ENCODE measurements at regions not wholly inside any gene's neighbourhood (a gene's known extent, or its start where the extent isn't known, plus 50 kb on each side); places are given as distances from the start of the nearest gene placed in this dataset.

DNA sequence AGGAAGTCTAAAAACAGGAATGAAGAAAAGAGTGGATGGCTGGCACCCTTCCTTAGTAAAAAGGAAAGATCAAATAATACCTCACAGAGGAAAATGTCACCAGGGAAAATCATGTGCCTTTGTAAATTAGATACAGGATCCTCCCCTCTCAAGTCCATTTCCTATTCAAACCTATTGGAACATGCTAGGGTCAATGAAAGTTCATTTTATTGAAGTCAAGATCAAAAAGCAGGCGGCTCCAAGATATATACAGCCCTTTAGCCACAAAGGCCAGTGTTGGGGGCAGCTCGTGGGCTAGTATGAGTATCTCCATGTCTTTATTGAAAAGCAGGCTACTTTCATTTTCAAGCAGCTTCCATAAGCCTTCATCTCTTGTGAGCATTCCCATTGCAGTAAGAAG lies 141.1 kb downstream of the QDPR start:
- no peak for DNase-seq (ENCODE audit: low read depth, low spot score)
- H3K36me3 ChIP-seq (ENCODE audit: insufficient read depth, insufficient read length, low read length) = no peaks in the 10 kb centered on the region
- no peaks in the 10 kb centered on the region for H3K27me3 ChIP-seq (ENCODE audit: insufficient read depth, insufficient read length)
- H3K9me3 ChIP-seq (ENCODE audit: insufficient read depth, low read length) = no peaks in the 10 kb centered on the region
- no peak overlapping the region for H3K9ac ChIP-seq (ENCODE audit: insufficient read length, low read depth)
- no peaks in the 10 kb centered on the region for H3K4me1 ChIP-seq (ENCODE audit: insufficient read depth, insufficient read length)
- H3K4me3 ChIP-seq (ENCODE audit: insufficient read length, low read depth) = no peak overlapping the region
- no peak for TF ChIP-seq YY1 (IDR thresholded peaks at IDR 0.05; ENCODE audit: insufficient read depth, insufficient read length)
- TF ChIP-seq SUZ12 (IDR thresholded peaks at IDR 0.05; ENCODE audit: extremely low read depth, insufficient read depth, insufficient read length) = no peak
- TF ChIP-seq ZNF274 (IDR thresholded peaks at IDR 0.05; ENCODE audit: low read depth, low read length) = no peak

DNA sequence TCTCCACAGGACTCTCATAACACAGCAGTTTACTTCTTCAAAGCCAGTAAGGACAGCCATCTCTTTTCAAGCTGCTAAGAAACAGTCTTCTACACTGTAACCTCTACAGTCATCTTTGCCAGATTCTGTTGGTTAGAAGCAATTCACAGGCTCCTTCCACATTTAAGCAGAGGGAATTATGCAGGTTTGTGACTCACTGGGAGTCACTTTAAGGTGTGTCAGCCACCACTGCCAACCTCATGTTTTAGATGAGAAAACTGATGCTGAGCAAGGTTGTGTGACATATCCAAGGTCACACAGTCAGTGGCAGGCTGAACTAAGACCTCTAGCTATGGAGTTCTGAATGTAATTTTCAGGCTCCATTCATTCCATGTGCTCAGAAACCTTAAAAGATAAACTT lies 143.5 kb downstream of the QDPR start:
- H3K9ac ChIP-seq (ENCODE audit: insufficient read length, low read depth) = no peak overlapping the region
- TF ChIP-seq SUZ12 (IDR thresholded peaks at IDR 0.05; ENCODE audit: extremely low read depth, insufficient read depth, insufficient read length) = no peak
- no peak for TF ChIP-seq YY1 (IDR thresholded peaks at IDR 0.05; ENCODE audit: insufficient read depth, insufficient read length)
- no peak for TF ChIP-seq ZNF274 (IDR thresholded peaks at IDR 0.05; ENCODE audit: low read depth, low read length)
- DNase-seq (ENCODE audit: low read depth, low spot score) = no peak
- H3K36me3 ChIP-seq (ENCODE audit: insufficient read depth, insufficient read length, low read length) = no peaks in the 10 kb centered on the region
- H3K27me3 ChIP-seq (ENCODE audit: insufficient read depth, insufficient read length) = no peaks in the 10 kb centered on the region
- H3K4me3 ChIP-seq (ENCODE audit: insufficient read length, low read depth) = no peak overlapping the region
- no peaks in the 10 kb centered on the region for H3K4me1 ChIP-seq (ENCODE audit: insufficient read depth, insufficient read length)
- no peaks in the 10 kb centered on the region for H3K9me3 ChIP-seq (ENCODE audit: insufficient read depth, low read length)

DNA sequence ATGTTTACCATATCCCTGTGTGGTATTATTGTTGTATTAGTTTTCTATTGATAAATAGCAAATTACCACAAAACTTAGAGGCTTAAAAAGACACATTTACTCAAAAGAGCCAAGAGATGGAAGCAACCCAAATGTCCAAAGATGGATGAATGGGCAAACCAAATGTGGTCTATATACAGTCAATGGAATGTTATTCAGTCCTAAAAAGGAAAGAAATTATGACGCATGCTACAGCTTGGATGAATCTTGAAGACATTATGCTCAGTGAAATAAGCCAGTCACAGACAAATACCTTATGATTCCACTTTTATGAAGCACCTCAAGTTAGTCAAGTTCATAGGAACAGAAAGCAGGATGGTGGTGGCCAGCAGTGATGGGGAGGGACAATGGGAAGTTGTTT lies 144.7 kb downstream of the QDPR start:
- no peaks in the 10 kb centered on the region for H3K9me3 ChIP-seq (ENCODE audit: insufficient read depth, low read length)
- no peak for DNase-seq (ENCODE audit: low read depth, low spot score)
- H3K9ac ChIP-seq (ENCODE audit: insufficient read length, low read depth) = no peak overlapping the region
- H3K4me3 ChIP-seq (ENCODE audit: insufficient read length, low read depth) = no peak overlapping the region
- H3K36me3 ChIP-seq (ENCODE audit: insufficient read depth, insufficient read length, low read length) = no peaks in the 10 kb centered on the region
- TF ChIP-seq SUZ12 (IDR thresholded peaks at IDR 0.05; ENCODE audit: extremely low read depth, insufficient read depth, insufficient read length) (no peak), ZNF274 (IDR thresholded peaks at IDR 0.05; ENCODE audit: low read depth, low read length) (no peak), YY1 (IDR thresholded peaks at IDR 0.05; ENCODE audit: insufficient read depth, insufficient read length) (no peak)
- no peaks in the 10 kb centered on the region for H3K27me3 ChIP-seq (ENCODE audit: insufficient read depth, insufficient read length)
- no peaks in the 10 kb centered on the region for H3K4me1 ChIP-seq (ENCODE audit: insufficient read depth, insufficient read length)

DNA sequence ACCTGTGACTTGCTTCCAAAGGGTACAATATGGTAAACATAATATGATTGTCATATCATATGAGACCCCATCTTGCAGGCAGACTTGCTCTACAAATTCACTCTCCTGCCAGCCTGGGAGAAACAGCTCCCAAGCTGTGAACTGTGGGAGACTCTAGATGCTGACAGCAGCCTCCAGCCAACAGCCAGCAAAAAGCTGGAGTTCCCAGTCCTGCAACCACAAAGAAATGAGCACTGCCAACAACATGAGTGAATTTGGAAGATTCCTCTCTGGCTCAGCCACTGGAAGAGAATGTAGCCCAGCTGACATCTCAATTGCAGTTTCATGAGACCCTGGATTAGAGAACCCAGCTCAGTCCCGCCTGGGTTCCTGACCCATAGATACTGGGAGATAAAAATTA lies 145.4 kb downstream of the QDPR start:
- Histone ChIP-seq H3K4me1 (ENCODE audit: insufficient read depth, insufficient read length) (no peaks in the 10 kb centered on the region), H3K9ac (ENCODE audit: insufficient read length, low read depth) (no peak overlapping the region), H3K36me3 (ENCODE audit: insufficient read depth, insufficient read length, low read length) (no peaks in the 10 kb centered on the region), H3K27me3 (ENCODE audit: insufficient read depth, insufficient read length) (no peaks in the 10 kb centered on the region), H3K4me3 (ENCODE audit: insufficient read length, low read depth) (no peak overlapping the region), H3K9me3 (ENCODE audit: insufficient read depth, low read length) (no peaks in the 10 kb centered on the region)
- no peak for DNase-seq (ENCODE audit: low read depth, low spot score)
- TF ChIP-seq YY1 (IDR thresholded peaks at IDR 0.05; ENCODE audit: insufficient read depth, insufficient read length) (no peak), SUZ12 (IDR thresholded peaks at IDR 0.05; ENCODE audit: extremely low read depth, insufficient read depth, insufficient read length) (no peak)

DNA sequence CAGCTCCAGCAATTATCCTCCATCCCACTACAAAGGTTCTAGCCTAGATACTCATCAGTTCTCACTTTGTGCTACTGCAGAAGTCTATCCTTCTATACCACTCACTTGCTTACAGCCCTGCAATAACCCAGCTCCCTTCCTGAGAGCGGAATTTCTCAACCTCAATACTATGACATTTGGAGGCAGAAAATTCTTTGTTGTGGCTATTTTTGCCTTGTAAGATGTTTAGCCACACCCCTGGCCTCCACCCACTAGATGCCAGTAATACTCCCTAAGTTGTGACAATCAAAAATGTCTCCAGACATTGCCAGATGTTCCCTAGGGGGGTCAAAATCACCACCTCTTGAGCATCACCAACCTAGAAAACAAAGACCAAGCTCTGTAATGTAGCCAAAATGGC lies 149.5 kb downstream of the QDPR start:
- DNase-seq (ENCODE audit: low read depth, low spot score) = no peak
- Histone ChIP-seq H3K9me3 (ENCODE audit: insufficient read depth, low read length) (no peaks in the 10 kb centered on the region), H3K4me1 (ENCODE audit: insufficient read depth, insufficient read length) (no peaks in the 10 kb centered on the region), H3K27me3 (ENCODE audit: insufficient read depth, insufficient read length) (no peaks in the 10 kb centered on the region), H3K9ac (ENCODE audit: insufficient read length, low read depth) (no peak overlapping the region), H3K4me3 (ENCODE audit: insufficient read length, low read depth) (no peak overlapping the region), H3K36me3 (ENCODE audit: insufficient read depth, insufficient read length, low read length) (no peaks in the 10 kb centered on the region)
- TF ChIP-seq YY1 (IDR thresholded peaks at IDR 0.05; ENCODE audit: insufficient read depth, insufficient read length) (no peak), SUZ12 (IDR thresholded peaks at IDR 0.05; ENCODE audit: extremely low read depth, insufficient read depth, insufficient read length) (no peak), ZNF274 (IDR thresholded peaks at IDR 0.05; ENCODE audit: low read depth, low read length) (no peak)

DNA sequence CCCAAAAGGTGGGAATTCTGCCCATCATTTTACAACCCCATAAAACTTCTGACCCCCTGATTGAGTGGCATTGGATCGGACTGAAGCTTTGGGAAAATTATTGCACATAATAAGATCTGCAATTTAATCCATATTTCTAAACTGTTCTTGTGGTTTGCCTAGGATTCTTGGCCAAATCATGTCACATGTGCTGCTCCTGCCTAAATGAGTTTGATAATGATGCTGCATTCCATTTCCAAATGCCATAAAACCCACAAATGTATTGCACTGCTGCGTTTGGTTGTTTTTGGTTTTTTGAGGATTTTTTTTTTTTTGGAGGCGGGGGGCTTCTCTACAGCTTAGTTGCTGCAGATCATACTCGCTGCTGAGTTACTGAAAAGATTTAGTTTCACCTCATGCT lies 153.6 kb downstream of the QDPR start:
- TF ChIP-seq YY1 (IDR thresholded peaks at IDR 0.05; ENCODE audit: insufficient read depth, insufficient read length) (no peak), ZNF274 (IDR thresholded peaks at IDR 0.05; ENCODE audit: low read depth, low read length) (no peak), SUZ12 (IDR thresholded peaks at IDR 0.05; ENCODE audit: extremely low read depth, insufficient read depth, insufficient read length) (no peak)
- no peak for DNase-seq (ENCODE audit: low read depth, low spot score)
- Histone ChIP-seq H3K9ac (ENCODE audit: insufficient read length, low read depth) (no peak overlapping the region), H3K4me1 (ENCODE audit: insufficient read depth, insufficient read length) (no peaks in the 10 kb centered on the region), H3K4me3 (ENCODE audit: insufficient read length, low read depth) (no peak overlapping the region), H3K36me3 (ENCODE audit: insufficient read depth, insufficient read length, low read length) (no peaks in the 10 kb centered on the region), H3K9me3 (ENCODE audit: insufficient read depth, low read length) (peaks cover 6% of the 10 kb centered on the region), H3K27me3 (ENCODE audit: insufficient read depth, insufficient read length) (no peaks in the 10 kb centered on the region)

DNA sequence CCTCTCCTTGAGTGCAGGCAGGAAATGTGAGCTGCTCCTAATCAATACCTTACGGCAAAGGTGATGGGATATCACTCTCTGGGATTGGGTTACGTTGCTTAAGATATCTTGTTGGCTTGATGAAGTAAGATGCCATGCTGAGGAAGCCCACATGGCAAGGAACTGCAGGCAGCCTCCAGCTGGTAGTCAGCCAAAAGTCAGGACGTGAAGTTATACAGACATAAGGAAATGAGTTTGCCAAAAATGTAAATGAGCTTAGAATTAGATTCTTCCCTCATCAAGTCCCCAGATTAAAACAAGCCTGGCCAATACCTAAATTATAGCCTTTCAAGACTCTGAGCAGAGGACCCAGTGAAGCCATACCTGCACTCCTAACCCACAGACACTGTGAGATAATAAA lies 155.0 kb downstream of the QDPR start:
- DNase-seq (ENCODE audit: low read depth, low spot score) = no peak
- Histone ChIP-seq H3K9ac (ENCODE audit: insufficient read length, low read depth) (no peak overlapping the region), H3K36me3 (ENCODE audit: insufficient read depth, insufficient read length, low read length) (no peaks in the 10 kb centered on the region), H3K9me3 (ENCODE audit: insufficient read depth, low read length) (peaks cover 6% of the 10 kb centered on the region), H3K27me3 (ENCODE audit: insufficient read depth, insufficient read length) (no peaks in the 10 kb centered on the region), H3K4me3 (ENCODE audit: insufficient read length, low read depth) (no peak overlapping the region), H3K4me1 (ENCODE audit: insufficient read depth, insufficient read length) (no peaks in the 10 kb centered on the region)
- TF ChIP-seq YY1 (IDR thresholded peaks at IDR 0.05; ENCODE audit: insufficient read depth, insufficient read length) (no peak), ZNF274 (IDR thresholded peaks at IDR 0.05; ENCODE audit: low read depth, low read length) (no peak), SUZ12 (IDR thresholded peaks at IDR 0.05; ENCODE audit: extremely low read depth, insufficient read depth, insufficient read length) (no peak)

DNA sequence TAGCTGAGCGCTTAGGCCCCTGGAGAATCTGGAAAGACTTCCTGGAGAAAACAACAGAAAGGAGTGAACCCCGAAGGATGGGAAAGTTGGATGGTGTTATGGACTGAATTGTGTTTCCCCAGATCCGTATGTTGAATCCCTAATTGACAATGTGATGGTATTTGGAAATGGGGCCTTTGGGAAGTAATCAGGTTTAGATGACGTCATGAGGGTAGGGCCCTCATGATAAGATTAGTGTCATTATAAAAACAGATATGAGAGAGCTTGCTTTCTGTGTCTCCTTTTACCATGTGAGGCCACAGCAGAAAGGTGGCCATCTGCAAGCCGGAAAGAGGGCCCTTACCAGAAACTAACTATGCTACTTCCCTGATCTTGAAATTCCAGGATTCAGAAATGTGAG lies 159.5 kb downstream of the QDPR start:
- H3K36me3 ChIP-seq (ENCODE audit: insufficient read depth, insufficient read length, low read length) = no peaks in the 10 kb centered on the region
- H3K4me3 ChIP-seq (ENCODE audit: insufficient read length, low read depth) = no peak overlapping the region
- no peaks in the 10 kb centered on the region for H3K27me3 ChIP-seq (ENCODE audit: insufficient read depth, insufficient read length)
- H3K4me1 ChIP-seq (ENCODE audit: insufficient read depth, insufficient read length) = no peaks in the 10 kb centered on the region
- TF ChIP-seq SUZ12 (IDR thresholded peaks at IDR 0.05; ENCODE audit: extremely low read depth, insufficient read depth, insufficient read length) = no peak
- DNase-seq (ENCODE audit: low read depth, low spot score) = no peak
- no peak overlapping the region for H3K9ac ChIP-seq (ENCODE audit: insufficient read length, low read depth)
- H3K9me3 ChIP-seq (ENCODE audit: insufficient read depth, low read length) = peaks cover 6% of the 10 kb centered on the region
